Neural cell (in vitro differentiated cells): ENCODE measurements at regions not wholly inside any gene's neighbourhood (a gene's known extent, or its start where the extent isn't known, plus 50 kb on each side); places are given as distances from the start of the nearest gene placed in this dataset.

ENCODE experiments used
- H2AFZ ChIP-seq: fragments of 200-600, 300-800 bp; sonication (generic), shearing (Covaris generic); 2 replicates; pipeline ENCODE4 v1.6.0; 2014; ENCODE audit warnings: low read depth, mild to moderate bottlenecking, antibody characterized with exemption, low read length, moderate library complexity
- H3F3A ChIP-seq: fragments of 200-600 bp; shearing (Covaris generic); 2 replicates; pipeline ENCODE4 v1.6.1; 2016; ENCODE audit warnings: mild to moderate bottlenecking, moderate library complexity, mixed read lengths, antibody characterized with exemption, low read length; ENCODE audit not compliant: insufficient read depth, poor library complexity, severe bottlenecking
- H3K27ac ChIP-seq: fragments of 200-600, 300-800 bp; sonication (generic), shearing (Covaris generic); 2 replicates; pipeline ENCODE4 v1.5.1; 2014; ENCODE audit warnings: mild to moderate bottlenecking, low read length, moderate library complexity
- H3K27me3 ChIP-seq: fragments of 300-800, 200-600 bp; sonication (generic), shearing (Covaris generic); 2 replicates; pipeline ENCODE4 v1.6.0; 2014; ENCODE audit warnings: mild to moderate bottlenecking, low read depth, low read length, moderate library complexity; ENCODE audit not compliant: insufficient read depth
- H3K36me3 ChIP-seq: fragments of 300-800, 200-600 bp; sonication (generic), shearing (Covaris generic); 2 replicates; pipeline ENCODE4 v1.5.1; 2014; ENCODE audit warnings: mild to moderate bottlenecking, antibody characterized with exemption, low read length, moderate library complexity; ENCODE audit not compliant: insufficient read depth
- H3K4me2 ChIP-seq: fragments of 300-800, 200-600 bp; sonication (generic), shearing (Covaris generic); 2 replicates; pipeline ENCODE4 v1.6.0; 2014; ENCODE audit warnings: mild to moderate bottlenecking, low read length
- H3K4me3 ChIP-seq: fragments of 300-800, 200-600 bp; sonication (generic), shearing (Covaris generic); 2 replicates; pipeline ENCODE4 v1.5.1; 2014; ENCODE audit warnings: mild to moderate bottlenecking, low read length, moderate library complexity
- H3K79me2 ChIP-seq: fragments of 200-600 bp; shearing (Covaris generic); replicated peaks from 2 replicates; pipeline ENCODE4 v1.6.0; 2014; ENCODE audit warnings: mild to moderate bottlenecking, low read length, moderate library complexity; ENCODE audit not compliant: insufficient read depth
- H3K9ac ChIP-seq: fragments of 300-800, 200-600 bp; sonication (generic), shearing (Covaris generic); 2 replicates; pipeline ENCODE4 v1.6.1; 2016; ENCODE audit warnings: mild to moderate bottlenecking, low read length, mixed read lengths
- H3K9me2 ChIP-seq: fragments of 200-600 bp; shearing (Covaris generic); 2 replicates; pipeline ENCODE4 v1.6.1; 2016; ENCODE audit warnings: mild to moderate bottlenecking, low read length, mixed read lengths; ENCODE audit not compliant: insufficient read depth
- H3K9me3 ChIP-seq: fragments of 200-600, 300-800 bp; sonication (generic), shearing (Covaris generic); 2 replicates; pipeline ENCODE4 v1.6.1; 2016; ENCODE audit warnings: mild to moderate bottlenecking, mixed run types, low read length, moderate library complexity, mixed read lengths
- H4K20me1 ChIP-seq: fragments of 200-600 bp; shearing (Covaris generic); 2 replicates; pipeline ENCODE4 v1.6.1; 2016; ENCODE audit warnings: mild to moderate bottlenecking, mixed run types; ENCODE audit not compliant: insufficient read depth
- EP300 ChIP-seq: fragments of 450-650 bp; conservative IDR thresholded peaks from 2 replicates; pipeline ENCODE4 v1.6.1; 2014; ENCODE audit warnings: antibody characterized with exemption, mild to moderate bottlenecking, moderate library complexity; ENCODE audit not compliant: poor library complexity, severe bottlenecking
- EZH2 ChIP-seq: fragments of 200-600, 300-800 bp; shearing (Covaris generic), sonication (generic); IDR thresholded peaks from 2 replicates; pipeline ENCODE4 v1.6.1; 2014; ENCODE audit warnings: antibody characterized with exemption, low read length, borderline replicate concordance, mild to moderate bottlenecking; ENCODE audit not compliant: insufficient read depth, poor library complexity, severe bottlenecking
- MXI1 ChIP-seq: fragments of 450-650 bp; conservative IDR thresholded peaks from 2 replicates; pipeline ENCODE4 v1.6.1; 2014; ENCODE audit warnings: antibody characterized with exemption, mild to moderate bottlenecking; ENCODE audit not compliant: poor library complexity, severe bottlenecking
- POLR2AphosphoS5 ChIP-seq: IDR thresholded peaks from 2 replicates; pipeline ENCODE4 v1.6.1; 2012
- RAD21 ChIP-seq: fragments of 450-650 bp; conservative IDR thresholded peaks from 2 replicates; pipeline ENCODE4 v1.6.1; 2014; ENCODE audit warnings: antibody characterized with exemption, mild to moderate bottlenecking, moderate library complexity
- SMC3 ChIP-seq: fragments of 450-650 bp; conservative IDR thresholded peaks from 2 replicates; pipeline ENCODE4 v1.6.1; 2014; ENCODE audit warnings: antibody characterized with exemption, mild to moderate bottlenecking, moderate library complexity; ENCODE audit not compliant: poor library complexity
- TAF1 ChIP-seq: IDR thresholded peaks from 2 replicates; pipeline ENCODE4 v1.6.1; 2012; ENCODE audit warnings: low read depth
- TF ChIP-seq, protein P1 (sequence below): IDR thresholded peaks from 2 replicates; pipeline ENCODE4 v1.6.1; 2012; ENCODE audit warnings: borderline replicate concordance
- TF ChIP-seq, protein P2 (sequence below): fragments of 450-650 bp; IDR thresholded peaks from 2 replicates; pipeline ENCODE4 v1.5.1; 2014; ENCODE audit warnings: antibody characterized with exemption, mild to moderate bottlenecking, moderate library complexity; ENCODE audit not compliant: poor library complexity, severe bottlenecking

DNA sequence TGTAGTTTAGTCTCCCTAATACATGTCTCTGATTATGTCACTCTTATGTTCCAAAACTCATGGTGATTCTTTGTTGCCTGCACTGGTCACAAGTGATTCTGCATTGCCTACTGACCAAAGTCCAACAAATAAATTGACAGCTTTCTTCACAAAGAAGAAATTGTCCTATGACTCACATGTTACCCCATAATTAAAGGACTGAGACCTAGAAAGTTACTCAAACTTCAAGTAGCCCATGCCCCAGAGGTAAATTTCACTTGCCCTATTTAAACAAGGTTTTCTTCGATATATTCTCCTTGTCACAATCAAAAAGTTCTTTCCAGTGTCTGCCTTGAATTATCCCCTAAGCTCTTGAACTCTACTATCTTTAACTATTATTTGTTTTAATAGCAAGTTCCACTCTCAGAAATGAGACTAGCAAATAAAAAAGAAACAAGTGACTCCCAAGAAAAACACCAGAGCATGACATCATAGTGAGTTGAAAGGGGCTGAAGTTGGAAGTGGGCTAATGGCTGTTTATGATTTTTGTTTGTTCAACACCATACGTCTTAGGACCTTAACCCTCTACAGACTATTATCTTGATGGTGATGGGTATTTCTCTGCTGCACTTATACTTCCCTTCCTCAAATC, 94.5 kb upstream of the BLID start:
- Histone ChIP-seq H3K4me2 (no peak overlapping the region), H3K9me2 (no peaks in the 10 kb centered on the region), H3K9ac (no peak overlapping the region), H3K27ac (no peak overlapping the region), H3K36me3 (no peaks in the 10 kb centered on the region), H4K20me1 (no peaks in the 10 kb centered on the region), H3K9me3 (no peaks in the 10 kb centered on the region), H3K27me3 (no peaks in the 10 kb centered on the region), H3K79me2 (no peaks in the 10 kb centered on the region), H2AFZ (no peak overlapping the region), H3K4me3 (no peak overlapping the region), H3F3A (no peaks in the 10 kb centered on the region)
- TF ChIP-seq TAF1 (no peak), EP300 (no peak), EZH2 (no peak), RAD21 (no peak), SMC3 (no peak), MXI1 (no peak), POLR2AphosphoS5 (no peak)
- TF ChIP-seq, protein P1, sequence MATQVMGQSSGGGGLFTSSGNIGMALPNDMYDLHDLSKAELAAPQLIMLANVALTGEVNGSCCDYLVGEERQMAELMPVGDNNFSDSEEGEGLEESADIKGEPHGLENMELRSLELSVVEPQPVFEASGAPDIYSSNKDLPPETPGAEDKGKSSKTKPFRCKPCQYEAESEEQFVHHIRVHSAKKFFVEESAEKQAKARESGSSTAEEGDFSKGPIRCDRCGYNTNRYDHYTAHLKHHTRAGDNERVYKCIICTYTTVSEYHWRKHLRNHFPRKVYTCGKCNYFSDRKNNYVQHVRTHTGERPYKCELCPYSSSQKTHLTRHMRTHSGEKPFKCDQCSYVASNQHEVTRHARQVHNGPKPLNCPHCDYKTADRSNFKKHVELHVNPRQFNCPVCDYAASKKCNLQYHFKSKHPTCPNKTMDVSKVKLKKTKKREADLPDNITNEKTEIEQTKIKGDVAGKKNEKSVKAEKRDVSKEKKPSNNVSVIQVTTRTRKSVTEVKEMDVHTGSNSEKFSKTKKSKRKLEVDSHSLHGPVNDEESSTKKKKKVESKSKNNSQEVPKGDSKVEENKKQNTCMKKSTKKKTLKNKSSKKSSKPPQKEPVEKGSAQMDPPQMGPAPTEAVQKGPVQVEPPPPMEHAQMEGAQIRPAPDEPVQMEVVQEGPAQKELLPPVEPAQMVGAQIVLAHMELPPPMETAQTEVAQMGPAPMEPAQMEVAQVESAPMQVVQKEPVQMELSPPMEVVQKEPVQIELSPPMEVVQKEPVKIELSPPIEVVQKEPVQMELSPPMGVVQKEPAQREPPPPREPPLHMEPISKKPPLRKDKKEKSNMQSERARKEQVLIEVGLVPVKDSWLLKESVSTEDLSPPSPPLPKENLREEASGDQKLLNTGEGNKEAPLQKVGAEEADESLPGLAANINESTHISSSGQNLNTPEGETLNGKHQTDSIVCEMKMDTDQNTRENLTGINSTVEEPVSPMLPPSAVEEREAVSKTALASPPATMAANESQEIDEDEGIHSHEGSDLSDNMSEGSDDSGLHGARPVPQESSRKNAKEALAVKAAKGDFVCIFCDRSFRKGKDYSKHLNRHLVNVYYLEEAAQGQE = no peak
- TF ChIP-seq, protein P2, sequence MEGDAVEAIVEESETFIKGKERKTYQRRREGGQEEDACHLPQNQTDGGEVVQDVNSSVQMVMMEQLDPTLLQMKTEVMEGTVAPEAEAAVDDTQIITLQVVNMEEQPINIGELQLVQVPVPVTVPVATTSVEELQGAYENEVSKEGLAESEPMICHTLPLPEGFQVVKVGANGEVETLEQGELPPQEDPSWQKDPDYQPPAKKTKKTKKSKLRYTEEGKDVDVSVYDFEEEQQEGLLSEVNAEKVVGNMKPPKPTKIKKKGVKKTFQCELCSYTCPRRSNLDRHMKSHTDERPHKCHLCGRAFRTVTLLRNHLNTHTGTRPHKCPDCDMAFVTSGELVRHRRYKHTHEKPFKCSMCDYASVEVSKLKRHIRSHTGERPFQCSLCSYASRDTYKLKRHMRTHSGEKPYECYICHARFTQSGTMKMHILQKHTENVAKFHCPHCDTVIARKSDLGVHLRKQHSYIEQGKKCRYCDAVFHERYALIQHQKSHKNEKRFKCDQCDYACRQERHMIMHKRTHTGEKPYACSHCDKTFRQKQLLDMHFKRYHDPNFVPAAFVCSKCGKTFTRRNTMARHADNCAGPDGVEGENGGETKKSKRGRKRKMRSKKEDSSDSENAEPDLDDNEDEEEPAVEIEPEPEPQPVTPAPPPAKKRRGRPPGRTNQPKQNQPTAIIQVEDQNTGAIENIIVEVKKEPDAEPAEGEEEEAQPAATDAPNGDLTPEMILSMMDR = no peak

DNA sequence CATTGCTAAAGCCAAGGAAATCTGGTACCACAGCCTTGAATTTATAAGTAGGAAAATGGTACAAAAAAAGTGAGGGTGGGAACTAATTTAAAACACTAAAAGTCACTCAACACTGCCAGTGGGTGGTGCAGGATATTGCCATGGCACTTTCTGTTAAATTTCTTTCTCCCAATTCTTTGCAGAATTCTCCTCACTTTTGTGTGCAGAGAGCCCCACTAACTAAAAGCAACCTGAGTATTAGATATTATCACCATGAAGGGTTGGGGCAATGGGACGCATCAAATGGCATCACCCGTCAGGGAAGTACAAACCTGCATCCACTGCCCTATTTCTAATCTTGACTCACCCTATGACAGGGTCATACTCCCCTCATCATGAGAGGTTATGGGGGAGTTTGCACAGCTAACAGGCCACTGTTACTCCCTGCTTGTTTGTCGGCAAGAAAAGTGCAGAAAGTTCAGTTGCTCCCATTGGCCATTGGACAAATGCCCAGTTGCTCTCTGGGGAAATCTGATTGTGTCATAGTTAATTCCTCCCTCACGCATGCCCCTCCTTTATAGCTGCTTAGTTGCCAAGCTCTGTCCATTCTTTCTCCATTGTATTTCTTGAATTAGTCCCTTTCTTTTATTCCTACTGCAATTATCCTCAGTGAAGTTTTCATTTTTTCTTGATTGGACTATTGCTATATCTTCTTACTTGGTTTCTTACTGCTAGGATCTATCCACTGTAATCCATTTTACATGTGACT, 93.8 kb upstream of the BLID start:
- H2AFZ ChIP-seq = no peak overlapping the region
- no peak overlapping the region for H3K9ac ChIP-seq
- no peak overlapping the region for H3K4me3 ChIP-seq
- H3K4me2 ChIP-seq = no peak overlapping the region
- H3K9me3 ChIP-seq = no peaks in the 10 kb centered on the region
- no peaks in the 10 kb centered on the region for H3K36me3 ChIP-seq
- no peaks in the 10 kb centered on the region for H3K27me3 ChIP-seq
- no peaks in the 10 kb centered on the region for H3K9me2 ChIP-seq
- TF ChIP-seq, protein P2 = no peak
- TF ChIP-seq EP300 (no peak), MXI1 (no peak), POLR2AphosphoS5 (no peak)
- TF ChIP-seq, protein P1 = no peak
- no peaks in the 10 kb centered on the region for H3F3A ChIP-seq
- no peaks in the 10 kb centered on the region for H4K20me1 ChIP-seq
- no peaks in the 10 kb centered on the region for H3K79me2 ChIP-seq
- no peak overlapping the region for H3K27ac ChIP-seq
